Liver (tissue), 3 donors: ENCODE measurements at regions not wholly inside any gene's neighbourhood (a gene's known extent, or its start where the extent isn't known, plus 50 kb on each side); places are given as distances from the start of the nearest gene placed in this dataset.

Experiments used
- JUND ChIP-seq, 2 donors: IDR thresholded peaks; 2 replicates each; pipeline ENCODE4 v1.6.1; 2016; ENCODE audit warnings: antibody characterized with exemption in 2 of 2
- TF ChIP-seq, protein P1 (sequence below): IDR thresholded peaks from 2 replicates; pipeline ENCODE4 v1.6.1; 2016; ENCODE audit warnings: antibody characterized with exemption, mild to moderate bottlenecking
- TF ChIP-seq, protein P2 (sequence below): fragments of 150-350 bp; IDR thresholded peaks from 2 replicates; pipeline ENCODE4 v1.5.1; 2017; ENCODE audit warnings: improper control_type of control experiment, low read depth, low read length; ENCODE audit not compliant: missing input control
- TF ChIP-seq, protein P3 (sequence below): IDR thresholded peaks from 2 replicates; pipeline ENCODE4 v1.6.1; 2016; ENCODE audit warnings: antibody characterized with exemption
- TF ChIP-seq, protein P4 (sequence below): IDR thresholded peaks from 2 replicates; pipeline ENCODE4 v1.6.1; 2016; ENCODE audit warnings: antibody characterized with exemption
- donor health status: healthy.
- donor health status: healthy.

DNA sequence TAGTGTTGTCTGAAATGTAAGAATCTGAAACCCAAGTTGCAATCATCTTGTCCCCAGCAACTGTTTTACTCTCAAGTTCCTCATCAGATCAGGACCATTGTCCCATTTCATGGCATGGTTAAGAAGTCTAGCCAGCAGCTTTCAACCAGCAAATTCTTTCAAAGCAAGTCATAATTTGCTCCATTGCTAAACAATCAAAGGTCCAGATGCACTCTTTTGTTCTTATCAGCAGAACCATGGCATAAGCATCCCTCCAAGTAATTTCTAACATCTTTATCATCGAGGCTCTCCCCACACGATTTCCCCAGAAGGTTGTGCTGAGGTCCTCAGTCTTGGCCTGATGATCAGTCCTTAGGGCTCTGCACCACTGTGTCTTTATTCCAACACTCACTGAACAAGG is 67.5 kb upstream of the APCDD1 start:
- TF ChIP-seq, protein P1, sequence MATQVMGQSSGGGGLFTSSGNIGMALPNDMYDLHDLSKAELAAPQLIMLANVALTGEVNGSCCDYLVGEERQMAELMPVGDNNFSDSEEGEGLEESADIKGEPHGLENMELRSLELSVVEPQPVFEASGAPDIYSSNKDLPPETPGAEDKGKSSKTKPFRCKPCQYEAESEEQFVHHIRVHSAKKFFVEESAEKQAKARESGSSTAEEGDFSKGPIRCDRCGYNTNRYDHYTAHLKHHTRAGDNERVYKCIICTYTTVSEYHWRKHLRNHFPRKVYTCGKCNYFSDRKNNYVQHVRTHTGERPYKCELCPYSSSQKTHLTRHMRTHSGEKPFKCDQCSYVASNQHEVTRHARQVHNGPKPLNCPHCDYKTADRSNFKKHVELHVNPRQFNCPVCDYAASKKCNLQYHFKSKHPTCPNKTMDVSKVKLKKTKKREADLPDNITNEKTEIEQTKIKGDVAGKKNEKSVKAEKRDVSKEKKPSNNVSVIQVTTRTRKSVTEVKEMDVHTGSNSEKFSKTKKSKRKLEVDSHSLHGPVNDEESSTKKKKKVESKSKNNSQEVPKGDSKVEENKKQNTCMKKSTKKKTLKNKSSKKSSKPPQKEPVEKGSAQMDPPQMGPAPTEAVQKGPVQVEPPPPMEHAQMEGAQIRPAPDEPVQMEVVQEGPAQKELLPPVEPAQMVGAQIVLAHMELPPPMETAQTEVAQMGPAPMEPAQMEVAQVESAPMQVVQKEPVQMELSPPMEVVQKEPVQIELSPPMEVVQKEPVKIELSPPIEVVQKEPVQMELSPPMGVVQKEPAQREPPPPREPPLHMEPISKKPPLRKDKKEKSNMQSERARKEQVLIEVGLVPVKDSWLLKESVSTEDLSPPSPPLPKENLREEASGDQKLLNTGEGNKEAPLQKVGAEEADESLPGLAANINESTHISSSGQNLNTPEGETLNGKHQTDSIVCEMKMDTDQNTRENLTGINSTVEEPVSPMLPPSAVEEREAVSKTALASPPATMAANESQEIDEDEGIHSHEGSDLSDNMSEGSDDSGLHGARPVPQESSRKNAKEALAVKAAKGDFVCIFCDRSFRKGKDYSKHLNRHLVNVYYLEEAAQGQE: no peak
- TF ChIP-seq, protein P2, sequence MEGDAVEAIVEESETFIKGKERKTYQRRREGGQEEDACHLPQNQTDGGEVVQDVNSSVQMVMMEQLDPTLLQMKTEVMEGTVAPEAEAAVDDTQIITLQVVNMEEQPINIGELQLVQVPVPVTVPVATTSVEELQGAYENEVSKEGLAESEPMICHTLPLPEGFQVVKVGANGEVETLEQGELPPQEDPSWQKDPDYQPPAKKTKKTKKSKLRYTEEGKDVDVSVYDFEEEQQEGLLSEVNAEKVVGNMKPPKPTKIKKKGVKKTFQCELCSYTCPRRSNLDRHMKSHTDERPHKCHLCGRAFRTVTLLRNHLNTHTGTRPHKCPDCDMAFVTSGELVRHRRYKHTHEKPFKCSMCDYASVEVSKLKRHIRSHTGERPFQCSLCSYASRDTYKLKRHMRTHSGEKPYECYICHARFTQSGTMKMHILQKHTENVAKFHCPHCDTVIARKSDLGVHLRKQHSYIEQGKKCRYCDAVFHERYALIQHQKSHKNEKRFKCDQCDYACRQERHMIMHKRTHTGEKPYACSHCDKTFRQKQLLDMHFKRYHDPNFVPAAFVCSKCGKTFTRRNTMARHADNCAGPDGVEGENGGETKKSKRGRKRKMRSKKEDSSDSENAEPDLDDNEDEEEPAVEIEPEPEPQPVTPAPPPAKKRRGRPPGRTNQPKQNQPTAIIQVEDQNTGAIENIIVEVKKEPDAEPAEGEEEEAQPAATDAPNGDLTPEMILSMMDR: no peak
- TF ChIP-seq, protein P3, sequence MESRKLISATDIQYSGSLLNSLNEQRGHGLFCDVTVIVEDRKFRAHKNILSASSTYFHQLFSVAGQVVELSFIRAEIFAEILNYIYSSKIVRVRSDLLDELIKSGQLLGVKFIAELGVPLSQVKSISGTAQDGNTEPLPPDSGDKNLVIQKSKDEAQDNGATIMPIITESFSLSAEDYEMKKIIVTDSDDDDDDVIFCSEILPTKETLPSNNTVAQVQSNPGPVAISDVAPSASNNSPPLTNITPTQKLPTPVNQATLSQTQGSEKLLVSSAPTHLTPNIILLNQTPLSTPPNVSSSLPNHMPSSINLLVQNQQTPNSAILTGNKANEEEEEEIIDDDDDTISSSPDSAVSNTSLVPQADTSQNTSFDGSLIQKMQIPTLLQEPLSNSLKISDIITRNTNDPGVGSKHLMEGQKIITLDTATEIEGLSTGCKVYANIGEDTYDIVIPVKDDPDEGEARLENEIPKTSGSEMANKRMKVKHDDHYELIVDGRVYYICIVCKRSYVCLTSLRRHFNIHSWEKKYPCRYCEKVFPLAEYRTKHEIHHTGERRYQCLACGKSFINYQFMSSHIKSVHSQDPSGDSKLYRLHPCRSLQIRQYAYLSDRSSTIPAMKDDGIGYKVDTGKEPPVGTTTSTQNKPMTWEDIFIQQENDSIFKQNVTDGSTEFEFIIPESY: no peak
- TF ChIP-seq JUND (IDR thresholded peaks at IDR 0.05): no peak
- TF ChIP-seq, protein P4, sequence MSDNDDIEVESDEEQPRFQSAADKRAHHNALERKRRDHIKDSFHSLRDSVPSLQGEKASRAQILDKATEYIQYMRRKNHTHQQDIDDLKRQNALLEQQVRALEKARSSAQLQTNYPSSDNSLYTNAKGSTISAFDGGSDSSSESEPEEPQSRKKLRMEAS: no peak
